Small intestine (tissue), 7 donors: ENCODE measurements at regions not wholly inside any gene's neighbourhood (a gene's known extent, or its start where the extent isn't known, plus 50 kb on each side); places are given as distances from the start of the nearest gene placed in this dataset.

Source experiments
- DNase-seq, 2 donors: peaks; one replicate each; pipeline versions ENCODE4 v3.0.0 to v3.0.0-alpha.2; 2013
- FAIRE-seq: peaks from 2 replicates; lab custom pipeline; 2012; peaks lifted over from hg19 to GRCh38; lab: Jason Lieb, UNC
- H3K27ac ChIP-seq, 3 donors: one replicate each; pipeline ENCODE4 v1.5.1; 2013; ENCODE audit warnings: low read length in 2 of 3, mild to moderate bottlenecking in 2 of 3, control low read depth in 1 of 3, inconsistent platforms in 1 of 3, low read depth in 1 of 3, moderate library complexity in 1 of 3
- H3K27me3 ChIP-seq, 3 donors: one replicate each; pipeline ENCODE4 v1.6.1; 2013; ENCODE audit warnings: low read length in 3 of 3, inconsistent platforms in 1 of 3; ENCODE audit not compliant: control insufficient read depth in 3 of 3, insufficient read depth in 3 of 3
- H3K36me3 ChIP-seq, 3 donors: one replicate each; pipeline ENCODE4 v1.6.1; 2013; ENCODE audit warnings: low read length in 3 of 3, inconsistent platforms in 1 of 3, low read depth in 1 of 3, mild to moderate bottlenecking in 1 of 3, moderate library complexity in 1 of 3; ENCODE audit not compliant: control insufficient read depth in 3 of 3, insufficient read depth in 2 of 3
- H3K4me1 ChIP-seq, 3 donors: one replicate each; pipeline ENCODE4 v1.6.1; 2013; ENCODE audit warnings: low read length in 2 of 3, inconsistent platforms in 1 of 3, low read depth in 1 of 3, mild to moderate bottlenecking in 1 of 3, moderate library complexity in 1 of 3; ENCODE audit not compliant: control insufficient read depth in 3 of 3, insufficient read depth in 2 of 3
- H3K4me3 ChIP-seq, 3 donors: one replicate each; pipeline ENCODE4 v1.5.1; 2013; ENCODE audit warnings: low read length in 3 of 3, control low read depth in 1 of 3, inconsistent platforms in 1 of 3, low read depth in 1 of 3, mild to moderate bottlenecking in 1 of 3, moderate library complexity in 1 of 3
- H3K9me3 ChIP-seq, 2 donors: one replicate each; pipeline ENCODE4 v1.6.1; 2013; ENCODE audit warnings: low read depth in 1 of 2, low read length in 1 of 2; ENCODE audit not compliant: control insufficient read depth in 2 of 2, insufficient read depth in 1 of 2
- WGBS, 3 donors: extraction: QIAGEN DNeasy Blood & Tissue Kit; methylation state at CpG; one replicate each; pipeline ENCODE4 v1.1.7; 2013; 5-methylcytosine and 5-hydroxymethylcytosine counted together
- donor health status: healthy with polysubstance abuse.
- donor health status: control.
- donor health status: control.
- donor health status: Bipolar disorder and iron deficiency.
- donor health status: healthy.

GRCh38 chr20:12679447-12679846 is 329.3 kb upstream of the SPTLC3 start:
- no peaks in the 10 kb centered on the region for H3K9me3 ChIP-seq
- H3K4me1 ChIP-seq = no peaks in the 10 kb centered on the region
- DNase-seq (no peak), FAIRE-seq (no peak)
- H3K27ac ChIP-seq = no peak overlapping the region
- no peak overlapping the region for H3K4me3 ChIP-seq
- H3K36me3 ChIP-seq = no peaks in the 10 kb centered on the region
- H3K27me3 ChIP-seq = no peaks in the 10 kb centered on the region
- WGBS, 3 donors = 86 to 92% (median 90%) methylated on average over 1 of the region's 1 CpG

- H3K36me3 ChIP-seq = no peaks in the 10 kb centered on the region
- DNase-seq (no peak), FAIRE-seq (no peak)
- H3K27ac ChIP-seq = no peak overlapping the region
- H3K9me3 ChIP-seq = no peaks in the 10 kb centered on the region
- H3K4me1 ChIP-seq = no peaks in the 10 kb centered on the region
- H3K27me3 ChIP-seq = no peaks in the 10 kb centered on the region
- H3K4me3 ChIP-seq = no peak overlapping the region
Observed at GRCh38 chr20:12682613-12683012, 326.2 kb upstream of the SPTLC3 start.

- 53 to 83% (median 71%) methylated on average over 4 of the region's 4 CpGs for WGBS, 3 donors
- H3K4me1 ChIP-seq = no peaks in the 10 kb centered on the region
- H3K27me3 ChIP-seq = no peaks in the 10 kb centered on the region
Observed at GRCh38 chr20:12687476-12687875, 321.3 kb upstream of the SPTLC3 start.

GRCh38 chr20:12695937-12696336 is 312.8 kb upstream of the SPTLC3 start:
- H3K27me3 ChIP-seq = no peaks in the 10 kb centered on the region
- H3K9me3 ChIP-seq = no peaks in the 10 kb centered on the region
- FAIRE-seq (no peak), DNase-seq (no peak)
- H3K4me1 ChIP-seq = no peaks in the 10 kb centered on the region
- no peak overlapping the region for H3K27ac ChIP-seq
- H3K36me3 ChIP-seq = no peaks in the 10 kb centered on the region
- no peak overlapping the region for H3K4me3 ChIP-seq
- WGBS, 3 donors = 53 to 80% (median 53%) methylated on average over 3 of the region's 3 CpGs

More at GRCh38 chr20:12687476-12687875, 321.3 kb upstream of the SPTLC3 start:
- DNase-seq (no peak), FAIRE-seq (no peak)
- H3K9me3 ChIP-seq = no peaks in the 10 kb centered on the region
- no peak overlapping the region for H3K4me3 ChIP-seq
- no peak overlapping the region for H3K27ac ChIP-seq
- no peaks in the 10 kb centered on the region for H3K36me3 ChIP-seq

GRCh38 chr20:12698817-12699216 is 310.0 kb upstream of the SPTLC3 start:
- FAIRE-seq = no peak

GRCh38 chr20:12699374-12700228 is 309.2 kb upstream of the SPTLC3 start:
- H3K4me3 ChIP-seq = no peak overlapping the region
- H3K9me3 ChIP-seq = no peaks in the 10 kb centered on the region
- no peak for FAIRE-seq
- no peaks in the 10 kb centered on the region for H3K4me1 ChIP-seq
- 36 to 43% (median 43%) methylated on average over 5 of the region's 5 CpGs for WGBS, 3 donors
- no peak overlapping the region for H3K27ac ChIP-seq
- DNase-seq = peak in 1 of 2 donors; percentile 11
- no peaks in the 10 kb centered on the region for H3K36me3 ChIP-seq
- no peaks in the 10 kb centered on the region for H3K27me3 ChIP-seq

More at GRCh38 chr20:12698817-12699216, 310.0 kb upstream of the SPTLC3 start:
- WGBS, 3 donors = 33 to 43% (median 42%) methylated on average over 2 of the region's 2 CpGs
- no peak for DNase-seq
- Histone ChIP-seq H3K36me3 (no peaks in the 10 kb centered on the region), H3K4me1 (no peaks in the 10 kb centered on the region), H3K4me3 (no peak overlapping the region), H3K27me3 (no peaks in the 10 kb centered on the region), H3K27ac (no peak overlapping the region), H3K9me3 (no peaks in the 10 kb centered on the region)

- DNase-seq (no peak), FAIRE-seq (no peak)
- H3K36me3 ChIP-seq = no peaks in the 10 kb centered on the region
- 77 to 90% (median 79%) methylated on average over 9 of the region's 9 CpGs for WGBS, 3 donors
- no peak overlapping the region for H3K4me3 ChIP-seq
- H3K27me3 ChIP-seq = no peaks in the 10 kb centered on the region
- H3K4me1 ChIP-seq = no peaks in the 10 kb centered on the region
- H3K27ac ChIP-seq = no peak overlapping the region
- no peaks in the 10 kb centered on the region for H3K9me3 ChIP-seq
Observed at GRCh38 chr20:12700701-12701100, 308.1 kb upstream of the SPTLC3 start.

GRCh38 chr20:12702312-12702711 is 306.5 kb upstream of the SPTLC3 start:
- no peak for DNase-seq
- Histone ChIP-seq H3K9me3 (no peaks in the 10 kb centered on the region), H3K36me3 (no peaks in the 10 kb centered on the region), H3K4me3 (no peak overlapping the region), H3K27me3 (no peaks in the 10 kb centered on the region), H3K4me1 (no peaks in the 10 kb centered on the region), H3K27ac (no peak overlapping the region)
- 61 to 76% (median 73%) methylated on average over 1 of the region's 1 CpG for WGBS, 3 donors
- FAIRE-seq = no peak
